SK-N-SH (cell line): ENCODE measurements at regions not wholly inside any gene's neighbourhood (a gene's known extent, or its start where the extent isn't known, plus 50 kb on each side); places are given as distances from the start of the nearest gene placed in this dataset.

ENCODE experiments used
- CTCF ChIA-PET: fragments of 300-600, 350-600 bp; formaldehyde crosslinking; extraction: SDS; loops from one replicate; lab custom pipeline; 2021; lab: Yijun Ruan, JAX
- POLR2A ChIA-PET: fragments of 350-600 bp; sonication (Branson Sonifier 250); formaldehyde crosslinking; extraction: SDS; loops from one replicate; lab custom pipeline; 2020; ENCODE audit warnings: antibody characterized with exemption, inconsistent platforms; lab: Yijun Ruan, JAX
- DNase-seq: peaks from one replicate; pipeline ENCODE4 v3.0.0; 2012
- H2AFZ ChIP-seq: fragments of 200-600 bp; sonication (generic); 2 replicates; pipeline ENCODE4 v1.8.1; 2016; ENCODE audit warnings: antibody characterized with exemption, mild to moderate bottlenecking, low read depth
- H3F3A ChIP-seq: fragments of 200-600 bp; sonication (generic); replicated peaks from 2 replicates; pipeline ENCODE3; 2016; ENCODE audit warnings: antibody characterized with exemption, mild to moderate bottlenecking; ENCODE audit not compliant: insufficient read depth
- H3K27ac ChIP-seq, 2 experiments: fragments of 200-500 bp in 1 of 2; fragments of 200-600 bp in 1 of 2; sonication (Bioruptor generic) in 1 of 2; sonication (generic), shearing (Covaris generic) in 1 of 2; 2 replicates each; pipeline versions ENCODE4 v1.5.1 to v1.6.1; 2014 to 2016; ENCODE audit warnings: low read depth in 2 of 2, inconsistent platforms in 1 of 2, low read length in 1 of 2, mild to moderate bottlenecking in 1 of 2, mixed read lengths in 1 of 2
- H3K27me3 ChIP-seq: fragments of 200-600 bp; sonication (generic), shearing (Covaris generic); 2 replicates; pipeline ENCODE4 v1.6.1; 2016; ENCODE audit warnings: mixed run types; ENCODE audit not compliant: insufficient read depth
- H3K36me3 ChIP-seq, 2 experiments: fragments of 200-500 bp in 1 of 2; fragments of 200-600 bp in 1 of 2; sonication (Bioruptor generic) in 1 of 2; sonication (generic) in 1 of 2; replicated peaks in 1 of 2; 2 replicates each; pipeline versions ENCODE3 to v1.5.1; 2014 to 2016; ENCODE audit warnings: low read length in 1 of 2, mild to moderate bottlenecking in 1 of 2; ENCODE audit not compliant: insufficient read depth in 2 of 2, control insufficient read depth in 1 of 2
- H3K4me1 ChIP-seq, 2 experiments: fragments of 200-500 bp in 1 of 2; fragments of 200-600 bp in 1 of 2; sonication (Bioruptor generic) in 1 of 2; sonication (generic), shearing (Covaris generic) in 1 of 2; 2 replicates each; pipeline versions ENCODE4 v1.5.1 to v1.6.1; 2014 to 2016; ENCODE audit warnings: low read depth in 1 of 2, low read length in 1 of 2, mixed run types in 1 of 2; ENCODE audit not compliant: insufficient read depth in 2 of 2, control insufficient read depth in 1 of 2
- H3K4me2 ChIP-seq: fragments of 200-600 bp; sonication (generic), shearing (Covaris generic); 2 replicates; pipeline ENCODE4 v1.6.1; 2017; ENCODE audit warnings: mixed run types
- H3K4me3 ChIP-seq, 2 experiments: fragments of 200-500 bp in 1 of 2; fragments of 200-600 bp in 1 of 2; sonication (Bioruptor generic) in 1 of 2; sonication (generic), shearing (Covaris generic) in 1 of 2; 2 replicates each; pipeline versions ENCODE4 v1.5.1 to v1.8.1; 2014 to 2016; ENCODE audit warnings: low read depth in 2 of 2, inconsistent platforms in 1 of 2, low read length in 1 of 2, mild to moderate bottlenecking in 1 of 2, mixed read lengths in 1 of 2, moderate library complexity in 1 of 2
- H3K79me2 ChIP-seq: fragments of 200-600 bp; sonication (generic); 2 replicates; pipeline ENCODE4 v1.8.1; 2017; ENCODE audit warnings: mild to moderate bottlenecking; ENCODE audit not compliant: insufficient read depth
- H3K9ac ChIP-seq: fragments of 200-600 bp; sonication (generic); 2 replicates; pipeline ENCODE4 v1.6.1; 2017; ENCODE audit warnings: mixed run types
- H3K9me2 ChIP-seq: fragments of 200-600 bp; sonication (generic); 2 replicates; pipeline ENCODE4 v1.6.1; 2017; ENCODE audit warnings: mixed run types
- H3K9me3 ChIP-seq: fragments of 200-600 bp; sonication (generic); 2 replicates; pipeline ENCODE4 v1.6.1; 2017; ENCODE audit warnings: mixed run types, mild to moderate bottlenecking, moderate library complexity
- H4K20me1 ChIP-seq: fragments of 200-600 bp; sonication (generic); 2 replicates; pipeline ENCODE4 v1.6.1; 2017; ENCODE audit warnings: mild to moderate bottlenecking, mixed run types; ENCODE audit not compliant: insufficient read depth
- CHD2 ChIP-seq: fragments of 150-350 bp; IDR thresholded peaks from 2 replicates; pipeline ENCODE4 v1.6.1; 2018; ENCODE audit warnings: low read length; ENCODE audit not compliant: partially characterized antibody
- EP300 ChIP-seq, 2 experiments: IDR thresholded peaks; 2 replicates each; pipeline versions ENCODE4 v1.4.0 to v1.6.1; 2012; ENCODE audit warnings: borderline replicate concordance in 1 of 2, low read depth in 1 of 2, low read length in 1 of 2
- EZH2phosphoT487 ChIP-seq: fragments of 200-600 bp; sonication (generic); IDR thresholded peaks from 2 replicates; pipeline ENCODE4 v1.6.1; 2017; ENCODE audit warnings: low read depth, mixed run types, mild to moderate bottlenecking, antibody characterized with exemption, moderate library complexity, borderline replicate concordance
- FOSL2 ChIP-seq: IDR thresholded peaks from 2 replicates; pipeline ENCODE4 v1.4.0; 2012; ENCODE audit warnings: low read depth, mild to moderate bottlenecking, moderate library complexity, borderline replicate concordance
- FOXJ3 ChIP-seq: sonication (generic); formaldehyde crosslinking; IDR thresholded peaks from 2 replicates; pipeline ENCODE4 v1.5.1; 2020; ENCODE audit warnings: mild to moderate bottlenecking, missing genetic modification reagents
- FOXM1 ChIP-seq: IDR thresholded peaks from 2 replicates; pipeline ENCODE4 v1.4.0; 2012; ENCODE audit warnings: low read depth, mild to moderate bottlenecking
- GABPA ChIP-seq: IDR thresholded peaks from 2 replicates; pipeline ENCODE4 v1.4.0; 2012; ENCODE audit warnings: low read depth, mild to moderate bottlenecking
- GATA2 ChIP-seq: sonication (generic); formaldehyde crosslinking; IDR thresholded peaks from 2 replicates; pipeline ENCODE4 v1.5.0; 2020; ENCODE audit warnings: mild to moderate bottlenecking, missing genetic modification reagents
- MEF2A ChIP-seq: IDR thresholded peaks from 2 replicates; pipeline ENCODE4 v1.4.0; 2012; ENCODE audit warnings: low read depth, borderline replicate concordance
- MXI1 ChIP-seq: IDR thresholded peaks from 2 replicates; pipeline ENCODE4 v1.6.1; 2012; ENCODE audit warnings: mild to moderate bottlenecking, low read depth, low read length, improper control_type of control experiment
- NRF1 ChIP-seq: IDR thresholded peaks from 2 replicates; pipeline ENCODE4 v1.6.1; 2012; ENCODE audit warnings: low read depth, mild to moderate bottlenecking, low read length
- RAD21 ChIP-seq: IDR thresholded peaks from 2 replicates; pipeline ENCODE4 v1.6.1; 2012; ENCODE audit warnings: mild to moderate bottlenecking, low read length
- RCOR1 ChIP-seq: fragments of 150-350 bp; IDR thresholded peaks from 2 replicates; pipeline ENCODE4 v1.6.1; 2017; ENCODE audit warnings: antibody characterized with exemption, low read length
- REST ChIP-seq: IDR thresholded peaks from 2 replicates; pipeline ENCODE4 v1.6.1; 2012; ENCODE audit warnings: mild to moderate bottlenecking, low read depth, low read length, moderate library complexity
- RFX5 ChIP-seq: IDR thresholded peaks from 2 replicates; pipeline ENCODE4 v1.6.1; 2012; ENCODE audit warnings: mild to moderate bottlenecking, improper control_type of control experiment, low read length
- RXRA ChIP-seq: IDR thresholded peaks from 2 replicates; pipeline ENCODE4 v1.4.0; 2012; ENCODE audit warnings: low read depth, mild to moderate bottlenecking, borderline replicate concordance
- SMC3 ChIP-seq: IDR thresholded peaks from 2 replicates; pipeline ENCODE4 v1.6.1; 2012; ENCODE audit warnings: low read depth, low read length, improper control_type of control experiment
- TEAD4 ChIP-seq: IDR thresholded peaks from 2 replicates; pipeline ENCODE4 v1.4.0; 2012; ENCODE audit warnings: mild to moderate bottlenecking, borderline replicate concordance; ENCODE audit not compliant: insufficient read depth
- USF1 ChIP-seq: IDR thresholded peaks from 2 replicates; pipeline ENCODE4 v1.4.0; 2012; ENCODE audit warnings: low read depth, borderline replicate concordance
- YY1 ChIP-seq: IDR thresholded peaks from 2 replicates; pipeline ENCODE4 v1.4.0; 2012; ENCODE audit warnings: low read depth, mild to moderate bottlenecking
- WGBS: methylation state at CpG from one replicate; pipeline ENCODE4 v1.1.6; 2017; ENCODE audit warnings: low lambda C conversion rate; 5-methylcytosine and 5-hydroxymethylcytosine counted together

- H4K20me1 ChIP-seq = no peaks in the 10 kb centered on the region
- H3K36me3 ChIP-seq = no peaks in the 10 kb centered on the region
- no peaks in the 10 kb centered on the region for H3K9me3 ChIP-seq
- ChIA-PET POLR2A (no interaction called here), CTCF (interaction anchor here (1.9 kb wide), 1 partner anchor 12 kb away, joined by 6 read pairs; no protein-coding TSS in a partner anchor)
- WGBS = 19% methylated on average over 4 of the region's 7 CpGs
- peak; percentile 29 for DNase-seq
- H3K4me1 ChIP-seq = peaks cover 0 to 4% of the 10 kb centered on the region in 2 experiments; a peak in 1 of 4 replicates
- no peaks in the 10 kb centered on the region for H3F3A ChIP-seq
- H3K4me2 ChIP-seq = no peak overlapping the region
- H3K9ac ChIP-seq = no peak overlapping the region
- TF ChIP-seq EZH2phosphoT487 (no peak), RFX5 (no peak), GABPA (no peak), FOSL2 (no peak)
- H3K27ac ChIP-seq = 0 out of 4 replicates have a peak overlapping the region, but pooled peaks of 1 of the 2 experiments have one; percentile 3
- H3K79me2 ChIP-seq = no peaks in the 10 kb centered on the region
- H3K9me2 ChIP-seq = no peaks in the 10 kb centered on the region
- no peak overlapping the region for H2AFZ ChIP-seq
- H3K27me3 ChIP-seq = no peaks in the 10 kb centered on the region
- no peak overlapping the region for H3K4me3 ChIP-seq
These were observed 246.0 kb upstream of the SPTLC3 start for GRCh38 chr20:12762725-12763124.

- no peaks in the 10 kb centered on the region for H3F3A ChIP-seq
- ChIA-PET CTCF (interaction anchor here (1.9 kb wide), 1 partner anchor 11 kb away, joined by 6 read pairs; no protein-coding TSS in a partner anchor), POLR2A (no interaction called here)
- H3K27me3 ChIP-seq = no peaks in the 10 kb centered on the region
- H3K79me2 ChIP-seq = no peaks in the 10 kb centered on the region
- H3K9ac ChIP-seq = no peak overlapping the region
- H2AFZ ChIP-seq = no peak overlapping the region
- H3K36me3 ChIP-seq = no peaks in the 10 kb centered on the region
- WGBS = 17% methylated on average over 1 of the region's 1 CpG
- DNase-seq = no peak
- no peak overlapping the region for H3K4me3 ChIP-seq
- H4K20me1 ChIP-seq = no peaks in the 10 kb centered on the region
- no peak overlapping the region for H3K4me2 ChIP-seq
- H3K27ac ChIP-seq = no peak overlapping the region
- peaks cover 0 to 4% of the 10 kb centered on the region in 2 experiments; a peak in 1 of 4 replicates for H3K4me1 ChIP-seq
- H3K9me3 ChIP-seq = no peaks in the 10 kb centered on the region
- no peak for TF ChIP-seq MEF2A
- TF ChIP-seq RFX5 = no peak
- TF ChIP-seq RCOR1 = no peak
- no peak for TF ChIP-seq RAD21
- TF ChIP-seq CHD2 = no peak
- no peak for TF ChIP-seq MXI1
- TF ChIP-seq EP300 (IDR thresholded peaks at IDR 0.05; ENCODE audit: borderline replicate concordance in 1 of 2, low read depth in 1 of 2, low read length in 1 of 2) = no peak
- TF ChIP-seq RXRA = no peak
- TF ChIP-seq TEAD4 = no peak
- TF ChIP-seq FOXM1 = no peak
- TF ChIP-seq USF1 = no peak
- TF ChIP-seq YY1 = no peak
- TF ChIP-seq FOXJ3 (CRISPR knock-in tag) = no peak
- TF ChIP-seq NRF1 = no peak
- TF ChIP-seq REST = no peak
- no peak for TF ChIP-seq GATA2 (CRISPR knock-in tag)
- no peak for TF ChIP-seq SMC3
- no peaks in the 10 kb centered on the region for H3K9me2 ChIP-seq
These were observed 245.4 kb upstream of the SPTLC3 start for GRCh38 chr20:12763406-12763805.
